Cardiac septum (tissue), 1 donor: ENCODE measurements at regions not wholly inside any gene's neighbourhood (a gene's known extent, or its start where the extent isn't known, plus 50 kb on each side); places are given as distances from the start of the nearest gene placed in this dataset.

Source experiments
- DNase-seq: peaks from one replicate; pipeline ENCODE4 v3.0.0-alpha.2; 2020; ENCODE audit warnings: low spot score
- intact Hi-C: fragments of 100-400 bp; cut with DNase I; formaldehyde crosslinking; loops from one replicate; pipeline ENCODE4 v1.14.0; 2022
- donor health status: DM: no; HTN: no; CAD: no.

DNA sequence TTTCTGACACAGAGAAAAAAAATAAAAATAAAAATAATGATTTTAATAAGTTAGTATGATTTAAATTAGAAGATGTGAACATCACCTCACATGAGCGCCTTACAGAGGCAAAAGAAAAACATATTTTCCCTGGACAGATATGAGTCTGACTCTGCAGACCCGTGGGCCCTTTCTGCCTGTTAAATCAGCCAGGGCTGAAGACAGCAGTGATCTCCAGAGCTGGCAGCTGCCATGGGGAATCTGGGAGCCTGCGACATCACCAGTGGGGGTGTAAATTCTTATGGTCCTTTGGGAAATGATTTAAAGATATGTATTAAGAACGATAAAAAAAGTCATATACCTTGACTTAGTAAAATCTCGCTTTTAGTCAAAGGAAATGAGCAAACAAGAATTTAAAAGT, 65.7 kb upstream of the FOXF1 start:
- intact Hi-C loops, result no loop called here
- DNase-seq, result no peak

DNA sequence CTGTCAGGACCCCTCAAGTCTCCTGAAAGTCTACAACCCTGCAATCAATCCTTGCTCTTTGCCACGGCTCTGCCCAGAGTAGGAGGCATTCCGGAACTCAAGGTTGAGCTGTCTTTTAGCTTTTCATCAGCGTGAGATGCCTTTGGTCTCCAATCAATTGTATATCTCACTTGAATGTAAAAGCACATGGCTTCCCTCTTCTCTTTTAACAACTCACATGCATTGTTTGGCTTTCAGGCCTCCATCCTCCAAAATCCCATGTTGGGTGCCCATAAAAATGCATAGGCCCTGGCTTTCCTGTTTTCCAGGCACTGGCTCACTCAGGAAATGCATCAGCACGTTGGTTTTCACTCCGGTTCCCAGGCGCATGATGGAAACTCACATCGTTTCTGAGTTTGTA, 64.0 kb upstream of the FOXF1 start:
- no peak for DNase-seq
- intact Hi-C loops, result no loop called here

DNA sequence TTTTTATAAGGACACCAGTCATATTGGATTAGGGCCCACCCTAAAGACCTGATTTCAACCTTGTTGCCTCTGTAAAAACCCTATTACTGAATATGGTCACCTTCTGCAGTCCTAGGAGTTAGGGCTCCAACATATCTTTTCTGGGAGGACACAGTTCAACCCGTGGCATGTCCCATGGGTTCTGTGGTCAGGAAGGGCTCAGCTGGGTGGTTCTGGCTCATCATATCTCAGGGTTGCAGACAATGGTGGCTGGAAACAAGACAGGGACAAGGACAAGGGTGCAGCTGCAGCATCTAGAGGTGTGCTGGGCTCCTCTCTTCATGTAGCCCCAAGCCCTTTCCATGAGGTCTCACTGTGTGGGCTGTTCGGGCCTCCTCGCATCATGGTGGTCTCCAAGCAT, 63.1 kb upstream of the FOXF1 start:
- intact Hi-C loops, result no loop called here
- no peak for DNase-seq

DNA sequence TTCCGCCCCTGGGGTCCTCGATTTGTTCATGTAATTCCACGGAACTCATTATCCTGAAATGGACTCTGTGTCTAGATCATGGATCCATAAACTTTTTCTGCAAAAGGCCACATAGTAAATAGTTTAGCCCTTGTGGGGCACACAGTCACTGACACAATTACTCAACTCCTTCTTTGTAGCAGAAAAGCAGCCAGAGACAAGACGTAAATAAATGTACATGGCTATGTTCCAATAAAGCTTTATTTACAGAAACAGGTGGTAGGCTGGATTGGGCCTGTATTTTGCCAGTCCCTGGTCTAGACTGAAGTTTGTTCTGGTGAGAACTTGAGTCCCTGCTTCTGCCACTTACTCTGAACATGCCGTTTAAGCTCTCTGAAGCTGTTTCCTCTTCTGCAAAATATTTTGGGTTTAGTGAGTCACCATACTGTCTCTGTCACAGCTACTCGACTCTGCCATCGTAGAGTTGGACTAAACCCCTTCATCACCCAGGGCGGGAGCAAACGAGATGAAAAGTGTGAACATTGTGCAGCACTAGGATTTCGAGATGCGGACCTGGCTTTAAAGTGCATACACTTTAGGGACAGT, 61.9 kb upstream of the FOXF1 start:
- intact Hi-C loops, result no loop called here
- no peak for DNase-seq

- DNase-seq, result no peak
- intact Hi-C loops, result no loop called here
Observed at GRCh38 chr16:86449446-86450095, 60.8 kb upstream of the FOXF1 start.

DNA sequence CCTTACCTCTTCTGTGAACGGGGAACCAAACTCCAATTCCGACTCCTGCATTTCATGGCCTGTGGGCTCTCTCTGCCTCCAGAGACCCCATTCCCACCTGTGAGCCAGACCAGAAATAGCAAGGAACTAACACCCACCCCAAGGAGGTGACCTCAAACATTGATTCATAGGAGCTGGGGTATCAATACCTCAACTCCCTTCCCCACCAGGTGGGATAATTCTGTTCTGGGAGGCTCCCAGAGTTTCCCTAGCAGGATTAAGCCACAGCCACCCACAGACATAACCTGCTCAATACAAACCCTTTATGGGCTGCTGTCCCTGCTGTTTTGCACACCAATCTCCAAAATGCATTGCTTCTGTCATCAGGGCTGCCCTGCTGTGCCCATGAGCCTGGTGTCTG, 59.6 kb upstream of the FOXF1 start:
- no peak for DNase-seq
- intact Hi-C loops, result no loop called here

GRCh38 chr16:86452451-86452850, 57.9 kb upstream of the FOXF1 start:
- intact Hi-C loops, result no loop called here

GRCh38 chr16:86455116-86455515, 55.2 kb upstream of the FOXF1 start:
- no peak for DNase-seq
- intact Hi-C loops, result no loop called here

More at GRCh38 chr16:86452451-86452850, 57.9 kb upstream of the FOXF1 start:
- DNase-seq, result no peak

GRCh38 chr16:86455640-86456039, 54.7 kb upstream of the FOXF1 start:
- no peak for DNase-seq
- intact Hi-C loops, result no loop called here

- intact Hi-C loops, result no loop called here
- no peak for DNase-seq
Observed at GRCh38 chr16:86457501-86458148, 52.7 kb upstream of the FOXF1 start.

- intact Hi-C loops, result no loop called here
- no peak for DNase-seq
Observed at GRCh38 chr16:86458149-86458777, 52.1 kb upstream of the FOXF1 start.

DNA sequence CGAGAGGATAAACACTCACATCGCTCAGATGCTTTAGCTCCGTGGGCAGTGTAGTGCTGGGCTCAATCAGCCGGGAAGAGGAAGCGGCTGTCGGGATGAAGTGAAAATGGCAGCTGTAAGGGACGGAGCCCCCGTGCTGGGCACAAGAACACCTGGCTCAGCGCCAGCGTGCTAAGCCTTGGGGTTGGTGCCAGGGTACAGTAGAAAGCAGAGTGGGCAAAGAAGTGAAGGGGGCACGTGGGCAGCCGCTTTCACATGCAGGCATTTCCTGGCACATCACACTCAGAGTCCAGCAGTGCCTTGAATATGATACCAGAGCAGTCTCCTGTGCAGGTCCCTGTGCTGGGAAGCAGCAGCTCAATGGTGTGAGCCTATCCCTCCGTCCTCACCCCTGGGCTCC, 51.1 kb upstream of the FOXF1 start:
- intact Hi-C loops, result no loop called here
- no peak for DNase-seq
